ENCODE measurements at regions not wholly inside any gene's neighbourhood (a gene's known extent, or its start where the extent isn't known, plus 50 kb on each side); places are given as distances from the start of the nearest gene placed in this dataset.
"Not testable (repeated sequence)": the region's sequence is repeated elsewhere in the genome, so short reads cannot be mapped to it uniquely, and the experiment has no call there.

- in situ Hi-C loops (cut with HindIII; ENCODE audit: low sequenced_read_pairs): no loop called here
These were observed 317.5 kb downstream of the TLE1 start for GRCh38 chr9:81371824-81372223.

- in situ Hi-C loops (cut with HindIII; ENCODE audit: low sequenced_read_pairs): no loop called here
These were observed 318.7 kb downstream of the TLE1 start for GRCh38 chr9:81370650-81371049.

GRCh38 chr9:81370096-81370495 lies 319.3 kb downstream of the TLE1 start:
- in situ Hi-C loops (cut with HindIII; ENCODE audit: low sequenced_read_pairs): no loop called here

- in situ Hi-C loops (cut with HindIII; ENCODE audit: low sequenced_read_pairs): no loop called here
These were observed 320.2 kb downstream of the TLE1 start for GRCh38 chr9:81369121-81369520.

- in situ Hi-C loops (cut with HindIII; ENCODE audit: low sequenced_read_pairs): no loop called here
These were observed 325.3 kb downstream of the TLE1 start for GRCh38 chr9:81363916-81364480.

GRCh38 chr9:81361296-81361695 lies 328.1 kb downstream of the TLE1 start:
- in situ Hi-C loops (cut with HindIII; ENCODE audit: low sequenced_read_pairs): no loop called here

- in situ Hi-C loops (cut with HindIII; ENCODE audit: low sequenced_read_pairs): no loop called here
These were observed 338.2 kb downstream of the TLE1 start for GRCh38 chr9:81351166-81351565.

- in situ Hi-C loops (cut with HindIII; ENCODE audit: low sequenced_read_pairs): no loop called here
These were observed 345.0 kb downstream of the TLE1 start for GRCh38 chr9:81344366-81344765.

GRCh38 chr9:81335879-81336421 lies 353.4 kb downstream of the TLE1 start:
- in situ Hi-C loops (cut with HindIII; ENCODE audit: low sequenced_read_pairs): no loop called here

- in situ Hi-C loops (cut with HindIII; ENCODE audit: low sequenced_read_pairs): no loop called here
These were observed 367.8 kb downstream of the TLE1 start for GRCh38 chr9:81321551-81321950.

GRCh38 chr9:81320909-81321482 lies 368.4 kb downstream of the TLE1 start:
- in situ Hi-C loops (cut with HindIII; ENCODE audit: low sequenced_read_pairs): no loop called here

- in situ Hi-C loops (cut with HindIII; ENCODE audit: low sequenced_read_pairs): no loop called here
These were observed 370.8 kb downstream of the TLE1 start for GRCh38 chr9:81318571-81318970.

GRCh38 chr9:81317939-81318338 lies 371.4 kb downstream of the TLE1 start:
- in situ Hi-C loops (cut with HindIII; ENCODE audit: low sequenced_read_pairs): no loop called here

- in situ Hi-C loops (cut with HindIII; ENCODE audit: low sequenced_read_pairs): no loop called here
These were observed 372.1 kb downstream of the TLE1 start for GRCh38 chr9:81317223-81317622.

- in situ Hi-C loops (cut with HindIII; ENCODE audit: low sequenced_read_pairs): no loop called here
These were observed 374.9 kb downstream of the TLE1 start for GRCh38 chr9:81314490-81314889.

GRCh38 chr9:81313877-81314276 lies 375.5 kb downstream of the TLE1 start:
- in situ Hi-C loops (cut with HindIII; ENCODE audit: low sequenced_read_pairs): no loop called here

GRCh38 chr9:81312346-81312745 lies 377.0 kb downstream of the TLE1 start:
- in situ Hi-C loops (cut with HindIII; ENCODE audit: low sequenced_read_pairs): no loop called here

- in situ Hi-C loops (cut with HindIII; ENCODE audit: low sequenced_read_pairs): no loop called here
These were observed 380.9 kb downstream of the TLE1 start for GRCh38 chr9:81308404-81308803.

GRCh38 chr9:81307791-81308190 lies 381.6 kb downstream of the TLE1 start:
- in situ Hi-C loops (cut with HindIII; ENCODE audit: low sequenced_read_pairs): not testable (repeated sequence)

GRCh38 chr9:81305561-81306182 lies 383.7 kb downstream of the TLE1 start:
- in situ Hi-C loops (cut with HindIII; ENCODE audit: low sequenced_read_pairs): no loop called here

GRCh38 chr9:81303658-81304057 lies 385.7 kb downstream of the TLE1 start:
- in situ Hi-C loops (cut with HindIII; ENCODE audit: low sequenced_read_pairs): no loop called here

GRCh38 chr9:81293651-81294050 lies 395.7 kb downstream of the TLE1 start:
- in situ Hi-C loops (cut with HindIII; ENCODE audit: low sequenced_read_pairs): no loop called here
